Eye (tissue), 1 donor: ENCODE measurements at regions not wholly inside any gene's neighbourhood (a gene's known extent, or its start where the extent isn't known, plus 50 kb on each side); places are given as distances from the start of the nearest gene placed in this dataset.

ENCODE experiments used
- DNase-seq: peaks from one replicate; pipeline ENCODE4 v3.0.0-alpha.2; 2015

- no peak for DNase-seq
Measured at GRCh38 chrX:34072906-34073305, 59.2 kb downstream of the FAM47A start.

GRCh38 chrX:34063616-34064015 is 68.5 kb downstream of the FAM47A start:
- DNase-seq, result no peak

GRCh38 chrX:34058005-34058404 is 74.1 kb downstream of the FAM47A start:
- DNase-seq, result no peak

GRCh38 chrX:34053931-34054330 is 78.2 kb downstream of the FAM47A start:
- peak; percentile 2 for DNase-seq
